ENCODE measurements at regions not wholly inside any gene's neighbourhood (a gene's known extent, or its start where the extent isn't known, plus 50 kb on each side); places are given as distances from the start of the nearest gene placed in this dataset.

DNA sequence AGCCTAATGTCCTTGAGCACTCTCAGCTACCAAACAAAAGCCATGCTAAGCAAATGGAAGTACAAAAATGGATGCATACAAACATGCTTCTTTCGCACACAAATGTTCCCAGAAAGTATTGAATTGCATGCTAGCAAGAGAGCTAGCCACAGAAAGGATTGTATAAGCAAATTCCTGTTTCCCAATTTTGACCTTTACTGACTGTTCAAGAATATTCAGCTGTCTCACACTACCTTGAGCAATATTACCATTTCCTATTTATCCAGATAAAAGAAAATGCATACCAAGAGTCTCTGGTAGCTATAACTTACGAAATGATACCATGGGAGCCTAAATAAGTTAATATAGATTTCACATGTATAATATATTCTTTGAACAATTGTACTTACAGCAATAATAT, 264.6 kb downstream of the TMEM167A start:
- no peak overlapping the region for H3K9ac ChIP-seq (ENCODE audit: low read depth in 1 of 2, low read length in 2 of 2)
- H3K27ac ChIP-seq (ENCODE audit: low read depth in 2 of 2, low read length in 2 of 2): no peak overlapping the region
- no peaks in the 10 kb centered on the region for H3K9me3 ChIP-seq (ENCODE audit: control insufficient read depth in 2 of 2, low read length in 2 of 2)
- no peak overlapping the region for H3K4me3 ChIP-seq (ENCODE audit: low read length in 2 of 2)
- H3K27me3 ChIP-seq (ENCODE audit: control insufficient read depth in 2 of 2, insufficient read depth in 2 of 2, low read length in 2 of 2): no peaks in the 10 kb centered on the region
- no peaks in the 10 kb centered on the region for H3K4me1 ChIP-seq (ENCODE audit: control insufficient read depth in 2 of 2, insufficient read depth in 2 of 2, low read length in 2 of 2)
- no peaks in the 10 kb centered on the region for H3K36me3 ChIP-seq (ENCODE audit: control insufficient read depth in 2 of 2, insufficient read depth in 2 of 2, low read length in 2 of 2)

- H3K27ac ChIP-seq (ENCODE audit: low read depth in 2 of 2, low read length in 2 of 2): no peak overlapping the region
- no peak overlapping the region for H3K9ac ChIP-seq (ENCODE audit: low read depth in 1 of 2, low read length in 2 of 2)
- H3K4me3 ChIP-seq (ENCODE audit: low read length in 2 of 2): no peak overlapping the region
- H3K27me3 ChIP-seq (ENCODE audit: control insufficient read depth in 2 of 2, insufficient read depth in 2 of 2, low read length in 2 of 2): no peaks in the 10 kb centered on the region
- no peaks in the 10 kb centered on the region for H3K4me1 ChIP-seq (ENCODE audit: control insufficient read depth in 2 of 2, insufficient read depth in 2 of 2, low read length in 2 of 2)
- no peaks in the 10 kb centered on the region for H3K9me3 ChIP-seq (ENCODE audit: control insufficient read depth in 2 of 2, low read length in 2 of 2)
- no peaks in the 10 kb centered on the region for H3K36me3 ChIP-seq (ENCODE audit: control insufficient read depth in 2 of 2, insufficient read depth in 2 of 2, low read length in 2 of 2)
Measured at GRCh38 chr5:82811490-82811889, 265.7 kb downstream of the TMEM167A start.

GRCh38 chr5:82809420-82810143, 267.6 kb downstream of the TMEM167A start:
- H3K4me1 ChIP-seq (ENCODE audit: control insufficient read depth in 2 of 2, insufficient read depth in 2 of 2, low read length in 2 of 2): no peaks in the 10 kb centered on the region
- H3K27ac ChIP-seq (ENCODE audit: low read depth in 2 of 2, low read length in 2 of 2): no peak overlapping the region
- no peaks in the 10 kb centered on the region for H3K27me3 ChIP-seq (ENCODE audit: control insufficient read depth in 2 of 2, insufficient read depth in 2 of 2, low read length in 2 of 2)
- no peaks in the 10 kb centered on the region for H3K36me3 ChIP-seq (ENCODE audit: control insufficient read depth in 2 of 2, insufficient read depth in 2 of 2, low read length in 2 of 2)
- H3K9ac ChIP-seq (ENCODE audit: low read depth in 1 of 2, low read length in 2 of 2): no peak overlapping the region
- no peak overlapping the region for H3K4me3 ChIP-seq (ENCODE audit: low read length in 2 of 2)
- no peaks in the 10 kb centered on the region for H3K9me3 ChIP-seq (ENCODE audit: control insufficient read depth in 2 of 2, low read length in 2 of 2)

- Histone ChIP-seq H3K9me3 (ENCODE audit: control insufficient read depth in 2 of 2, low read length in 2 of 2) (no peaks in the 10 kb centered on the region), H3K4me3 (ENCODE audit: low read length in 2 of 2) (no peak overlapping the region), H3K27me3 (ENCODE audit: control insufficient read depth in 2 of 2, insufficient read depth in 2 of 2, low read length in 2 of 2) (no peaks in the 10 kb centered on the region), H3K27ac (ENCODE audit: low read depth in 2 of 2, low read length in 2 of 2) (no peak overlapping the region), H3K36me3 (ENCODE audit: control insufficient read depth in 2 of 2, insufficient read depth in 2 of 2, low read length in 2 of 2) (no peaks in the 10 kb centered on the region), H3K4me1 (ENCODE audit: control insufficient read depth in 2 of 2, insufficient read depth in 2 of 2, low read length in 2 of 2) (no peaks in the 10 kb centered on the region), H3K9ac (ENCODE audit: low read depth in 1 of 2, low read length in 2 of 2) (no peak overlapping the region)
Measured at GRCh38 chr5:82808960-82809359, 268.2 kb downstream of the TMEM167A start.

DNA sequence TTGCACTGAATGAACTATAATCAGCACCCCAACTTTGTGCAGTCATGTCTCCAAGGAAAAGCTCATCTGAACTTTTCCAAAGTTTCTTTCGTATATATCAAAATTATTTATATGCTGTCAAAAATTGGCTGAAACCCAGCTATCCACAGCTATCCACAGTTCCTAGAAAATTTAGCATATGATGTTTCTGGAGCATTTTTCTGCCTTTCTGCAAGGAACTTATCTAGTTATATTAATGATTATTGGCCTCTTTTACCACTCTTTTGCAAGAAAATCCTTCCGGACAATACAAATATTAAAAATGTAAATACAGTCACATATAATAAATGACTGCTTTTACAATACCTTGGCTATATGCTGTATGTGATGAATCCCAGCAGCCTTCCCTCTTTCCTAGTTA, 270.2 kb downstream of the TMEM167A start:
- Histone ChIP-seq H3K4me1 (ENCODE audit: control insufficient read depth in 2 of 2, insufficient read depth in 2 of 2, low read length in 2 of 2) (no peaks in the 10 kb centered on the region), H3K9me3 (ENCODE audit: control insufficient read depth in 2 of 2, low read length in 2 of 2) (no peaks in the 10 kb centered on the region), H3K27me3 (ENCODE audit: control insufficient read depth in 2 of 2, insufficient read depth in 2 of 2, low read length in 2 of 2) (no peaks in the 10 kb centered on the region), H3K4me3 (ENCODE audit: low read length in 2 of 2) (no peak overlapping the region), H3K36me3 (ENCODE audit: control insufficient read depth in 2 of 2, insufficient read depth in 2 of 2, low read length in 2 of 2) (no peaks in the 10 kb centered on the region), H3K9ac (ENCODE audit: low read depth in 1 of 2, low read length in 2 of 2) (no peak overlapping the region), H3K27ac (ENCODE audit: low read depth in 2 of 2, low read length in 2 of 2) (no peak overlapping the region)

DNA sequence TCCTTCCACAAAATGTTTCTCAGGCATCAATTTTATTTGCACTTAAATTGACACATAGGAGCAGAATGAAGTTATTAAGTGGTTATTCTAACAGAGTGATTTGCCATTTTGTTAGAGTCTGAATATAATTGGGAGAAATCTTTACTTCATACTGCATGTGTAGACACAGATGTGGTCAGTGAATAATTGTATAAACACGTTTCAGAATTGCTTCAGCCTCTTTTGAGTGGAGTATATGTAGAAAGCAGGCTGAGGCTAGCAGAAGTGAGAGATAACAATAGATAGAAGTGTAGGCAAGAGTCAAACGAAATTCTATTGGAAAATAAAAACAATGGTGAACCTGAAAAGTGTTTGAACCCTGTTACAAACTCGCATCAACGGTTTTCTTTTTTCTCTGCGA, 270.7 kb downstream of the TMEM167A start:
- H3K9ac ChIP-seq (ENCODE audit: low read depth in 1 of 2, low read length in 2 of 2): no peak overlapping the region
- no peaks in the 10 kb centered on the region for H3K9me3 ChIP-seq (ENCODE audit: control insufficient read depth in 2 of 2, low read length in 2 of 2)
- H3K4me1 ChIP-seq (ENCODE audit: control insufficient read depth in 2 of 2, insufficient read depth in 2 of 2, low read length in 2 of 2): no peaks in the 10 kb centered on the region
- no peak overlapping the region for H3K4me3 ChIP-seq (ENCODE audit: low read length in 2 of 2)
- H3K36me3 ChIP-seq (ENCODE audit: control insufficient read depth in 2 of 2, insufficient read depth in 2 of 2, low read length in 2 of 2): no peaks in the 10 kb centered on the region
- no peaks in the 10 kb centered on the region for H3K27me3 ChIP-seq (ENCODE audit: control insufficient read depth in 2 of 2, insufficient read depth in 2 of 2, low read length in 2 of 2)
- H3K27ac ChIP-seq (ENCODE audit: low read depth in 2 of 2, low read length in 2 of 2): no peak overlapping the region

GRCh38 chr5:82804155-82804690, 273.0 kb downstream of the TMEM167A start:
- Histone ChIP-seq H3K4me3 (ENCODE audit: low read length in 2 of 2) (no peak overlapping the region), H3K27ac (ENCODE audit: low read depth in 2 of 2, low read length in 2 of 2) (no peak overlapping the region), H3K27me3 (ENCODE audit: control insufficient read depth in 2 of 2, insufficient read depth in 2 of 2, low read length in 2 of 2) (no peaks in the 10 kb centered on the region), H3K9me3 (ENCODE audit: control insufficient read depth in 2 of 2, low read length in 2 of 2) (no peaks in the 10 kb centered on the region), H3K36me3 (ENCODE audit: control insufficient read depth in 2 of 2, insufficient read depth in 2 of 2, low read length in 2 of 2) (no peaks in the 10 kb centered on the region), H3K4me1 (ENCODE audit: control insufficient read depth in 2 of 2, insufficient read depth in 2 of 2, low read length in 2 of 2) (no peaks in the 10 kb centered on the region), H3K9ac (ENCODE audit: low read depth in 1 of 2, low read length in 2 of 2) (no peak overlapping the region)

DNA sequence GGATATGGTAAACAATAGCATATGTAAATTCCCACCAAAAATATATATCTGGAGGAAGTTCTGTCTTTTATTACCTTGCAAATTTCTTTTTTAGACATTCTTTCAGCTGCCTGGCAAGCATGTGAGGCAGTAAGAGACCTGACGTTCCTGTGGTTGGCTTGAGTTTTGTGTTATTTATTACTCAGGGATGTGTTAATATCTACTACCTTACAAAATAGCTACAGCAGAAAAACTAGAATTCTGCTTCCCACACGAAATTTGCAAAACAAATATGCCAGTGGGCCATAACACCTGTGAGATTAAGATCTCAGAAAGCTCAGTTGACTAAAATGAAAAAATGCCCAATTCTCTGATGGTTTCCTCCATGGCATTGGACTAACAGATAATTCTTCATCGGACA, 274.2 kb downstream of the TMEM167A start:
- Histone ChIP-seq H3K36me3 (ENCODE audit: control insufficient read depth in 2 of 2, insufficient read depth in 2 of 2, low read length in 2 of 2) (no peaks in the 10 kb centered on the region), H3K27ac (ENCODE audit: low read depth in 2 of 2, low read length in 2 of 2) (no peak overlapping the region), H3K4me3 (ENCODE audit: low read length in 2 of 2) (no peak overlapping the region), H3K27me3 (ENCODE audit: control insufficient read depth in 2 of 2, insufficient read depth in 2 of 2, low read length in 2 of 2) (no peaks in the 10 kb centered on the region), H3K4me1 (ENCODE audit: control insufficient read depth in 2 of 2, insufficient read depth in 2 of 2, low read length in 2 of 2) (no peaks in the 10 kb centered on the region), H3K9me3 (ENCODE audit: control insufficient read depth in 2 of 2, low read length in 2 of 2) (no peaks in the 10 kb centered on the region), H3K9ac (ENCODE audit: low read depth in 1 of 2, low read length in 2 of 2) (no peak overlapping the region)

- no peaks in the 10 kb centered on the region for H3K9me3 ChIP-seq (ENCODE audit: control insufficient read depth in 2 of 2, low read length in 2 of 2)
- H3K4me1 ChIP-seq (ENCODE audit: control insufficient read depth in 2 of 2, insufficient read depth in 2 of 2, low read length in 2 of 2): no peaks in the 10 kb centered on the region
- H3K4me3 ChIP-seq (ENCODE audit: low read length in 2 of 2): no peak overlapping the region
- no peaks in the 10 kb centered on the region for H3K36me3 ChIP-seq (ENCODE audit: control insufficient read depth in 2 of 2, insufficient read depth in 2 of 2, low read length in 2 of 2)
- no peak overlapping the region for H3K27ac ChIP-seq (ENCODE audit: low read depth in 2 of 2, low read length in 2 of 2)
- H3K27me3 ChIP-seq (ENCODE audit: control insufficient read depth in 2 of 2, insufficient read depth in 2 of 2, low read length in 2 of 2): no peaks in the 10 kb centered on the region
- H3K9ac ChIP-seq (ENCODE audit: low read depth in 1 of 2, low read length in 2 of 2): no peak overlapping the region
Measured at GRCh38 chr5:82800826-82801225, 276.4 kb downstream of the TMEM167A start.

GRCh38 chr5:82799361-82800077, 277.7 kb downstream of the TMEM167A start:
- H3K27me3 ChIP-seq (ENCODE audit: control insufficient read depth in 2 of 2, insufficient read depth in 2 of 2, low read length in 2 of 2): no peaks in the 10 kb centered on the region
- no peak overlapping the region for H3K27ac ChIP-seq (ENCODE audit: low read depth in 2 of 2, low read length in 2 of 2)
- H3K36me3 ChIP-seq (ENCODE audit: control insufficient read depth in 2 of 2, insufficient read depth in 2 of 2, low read length in 2 of 2): no peaks in the 10 kb centered on the region
- H3K4me1 ChIP-seq (ENCODE audit: control insufficient read depth in 2 of 2, insufficient read depth in 2 of 2, low read length in 2 of 2): no peaks in the 10 kb centered on the region
- no peaks in the 10 kb centered on the region for H3K9me3 ChIP-seq (ENCODE audit: control insufficient read depth in 2 of 2, low read length in 2 of 2)
- H3K9ac ChIP-seq (ENCODE audit: low read depth in 1 of 2, low read length in 2 of 2): no peak overlapping the region
- no peak overlapping the region for H3K4me3 ChIP-seq (ENCODE audit: low read length in 2 of 2)
